ENCODE measurements at regions not wholly inside any gene's neighbourhood (a gene's known extent, or its start where the extent isn't known, plus 50 kb on each side); places are given as distances from the start of the nearest gene placed in this dataset.

- TF ChIP-seq POLR2AphosphoS5 (IDR thresholded peaks at IDR 0.05; ENCODE audit: low read depth, low read length) (no peak), REST (IDR thresholded peaks at IDR 0.05; ENCODE audit: insufficient read depth in 1 of 2, low read depth in 2 of 2, low read length in 2 of 2) (no peak), SIN3A (IDR thresholded peaks at IDR 0.05; ENCODE audit: borderline replicate concordance, insufficient read depth, low read length) (no peak)
These were observed 88.3 kb upstream of the PRR23C start for GRCh38 chr3:139132976-139133375.
